Sigmoid colon (tissue), 6 donors: ENCODE measurements at regions not wholly inside any gene's neighbourhood (a gene's known extent, or its start where the extent isn't known, plus 50 kb on each side); places are given as distances from the start of the nearest gene placed in this dataset.

Source experiments
- DNase-seq: peaks from one replicate; pipeline ENCODE4 v3.0.0-alpha.2; 2019
- H3K27ac ChIP-seq, 4 donors: fragments of 200-600 bp; sonication (generic); one replicate each; pipeline ENCODE4 v1.5.1; 2016 to 2019; ENCODE audit warnings: mild to moderate bottlenecking in 1 of 4
- H3K27me3 ChIP-seq, 3 donors: fragments of 200-600 bp; sonication (generic); one replicate each; pipeline ENCODE4 v1.5.1; 2019; ENCODE audit warnings: mild to moderate bottlenecking in 1 of 3
- H3K36me3 ChIP-seq, 4 donors: fragments of 200-600 bp; sonication (generic); one replicate each; pipeline ENCODE4 v1.5.1; 2016 to 2019
- H3K4me1 ChIP-seq, 4 donors: fragments of 200-600 bp; sonication (generic); one replicate each; pipeline ENCODE4 v1.5.1; 2017 to 2019
- H3K4me3 ChIP-seq, 4 donors: fragments of 200-600 bp; sonication (generic); one replicate each; pipeline ENCODE4 v1.5.1; 2017 to 2019; ENCODE audit warnings: mild to moderate bottlenecking in 2 of 4, moderate library complexity in 1 of 4
- H3K9me3 ChIP-seq, 4 donors: fragments of 200-600 bp in 3 of 4; sonication (generic) in 3 of 4; one replicate each; pipeline versions ENCODE4 v1.5.1 to v1.6.1; 2013 to 2019
- EP300 ChIP-seq, 4 donors: sonication (generic); formaldehyde crosslinking; IDR thresholded peaks; one replicate each; pipeline ENCODE4 v1.6.1; 2017; ENCODE audit warnings: antibody characterized with exemption in 4 of 4
- POLR2A ChIP-seq, 2 donors: fragments of 450-650 bp; IDR thresholded peaks; one replicate each; pipeline ENCODE4 v1.6.1; 2016; ENCODE audit warnings: antibody characterized with exemption in 2 of 2, mild to moderate bottlenecking in 2 of 2, moderate library complexity in 2 of 2
- POLR2AphosphoS5 ChIP-seq, 4 donors: sonication (generic); formaldehyde crosslinking; IDR thresholded peaks; one replicate each; pipeline ENCODE4 v1.6.1; 2017; ENCODE audit warnings: antibody characterized with exemption in 4 of 4
- WGBS, 2 donors: extraction: QIAGEN DNeasy Blood & Tissue Kit; methylation state at CpG; one replicate each; pipeline ENCODE4 v1.1.7; 2013; 5-methylcytosine and 5-hydroxymethylcytosine counted together
- intact Hi-C: fragments of 100-400 bp; cut with DNase I; formaldehyde crosslinking; loops from one replicate; pipeline ENCODE4 v1.15.1; 2023
- TF ChIP-seq, protein P1 (sequence below), 4 experiments: fragments of 450-650 bp in 3 of 4; fragments of 200-600 bp in 1 of 4; IDR thresholded peaks; one replicate each; pipeline ENCODE4 v1.5.1; 2016 to 2019; ENCODE audit warnings: antibody characterized with exemption in 4 of 4, mild to moderate bottlenecking in 3 of 4, moderate library complexity in 2 of 4
- donor health status: healthy with polysubstance abuse.
- donor health status: healthy.

DNA sequence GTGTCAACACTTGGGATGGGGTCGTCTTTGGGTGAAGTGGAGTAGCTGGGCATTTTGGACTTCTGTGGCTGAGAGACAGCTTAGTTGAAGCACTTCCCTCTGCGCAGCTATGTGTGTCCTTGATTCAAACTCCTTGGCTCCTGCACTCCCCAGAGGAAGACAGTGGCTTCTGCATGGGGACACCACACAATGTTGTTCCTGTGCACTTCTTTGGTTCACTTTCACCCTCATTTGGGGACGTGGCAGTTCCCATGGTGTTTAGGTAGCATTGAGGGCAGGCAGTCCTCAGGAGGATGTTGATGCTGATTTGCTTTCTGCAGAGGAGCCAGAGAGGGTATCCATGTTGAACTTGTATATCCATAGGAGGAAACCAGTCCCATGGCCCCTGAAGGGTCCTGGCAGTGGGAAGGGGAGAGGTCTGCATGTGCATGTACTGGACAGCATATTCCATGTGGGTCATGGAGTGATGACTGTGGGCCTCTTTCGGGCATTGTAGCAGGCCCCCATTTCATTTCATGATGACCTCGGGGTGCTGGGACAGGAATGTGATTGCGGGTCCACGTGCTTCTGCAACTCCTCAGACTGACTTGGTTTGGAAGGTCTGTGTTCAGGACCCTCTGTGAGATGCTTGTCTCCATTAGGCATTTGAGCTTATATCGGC is 135.4 kb downstream of the SNRPN start:
- 87 to 88% methylated on average over 8 of the region's 8 CpGs for WGBS, 2 donors
- H3K4me3 ChIP-seq = no peak overlapping the region
- H3K9me3 ChIP-seq = peaks cover 15 to 81% (median 67%) of the 10 kb centered on the region in 4 donors
- no peak for TF ChIP-seq POLR2A (IDR thresholded peaks at IDR 0.05)
- no peak for TF ChIP-seq EP300 (IDR thresholded peaks at IDR 0.05)
- TF ChIP-seq, protein P1, sequence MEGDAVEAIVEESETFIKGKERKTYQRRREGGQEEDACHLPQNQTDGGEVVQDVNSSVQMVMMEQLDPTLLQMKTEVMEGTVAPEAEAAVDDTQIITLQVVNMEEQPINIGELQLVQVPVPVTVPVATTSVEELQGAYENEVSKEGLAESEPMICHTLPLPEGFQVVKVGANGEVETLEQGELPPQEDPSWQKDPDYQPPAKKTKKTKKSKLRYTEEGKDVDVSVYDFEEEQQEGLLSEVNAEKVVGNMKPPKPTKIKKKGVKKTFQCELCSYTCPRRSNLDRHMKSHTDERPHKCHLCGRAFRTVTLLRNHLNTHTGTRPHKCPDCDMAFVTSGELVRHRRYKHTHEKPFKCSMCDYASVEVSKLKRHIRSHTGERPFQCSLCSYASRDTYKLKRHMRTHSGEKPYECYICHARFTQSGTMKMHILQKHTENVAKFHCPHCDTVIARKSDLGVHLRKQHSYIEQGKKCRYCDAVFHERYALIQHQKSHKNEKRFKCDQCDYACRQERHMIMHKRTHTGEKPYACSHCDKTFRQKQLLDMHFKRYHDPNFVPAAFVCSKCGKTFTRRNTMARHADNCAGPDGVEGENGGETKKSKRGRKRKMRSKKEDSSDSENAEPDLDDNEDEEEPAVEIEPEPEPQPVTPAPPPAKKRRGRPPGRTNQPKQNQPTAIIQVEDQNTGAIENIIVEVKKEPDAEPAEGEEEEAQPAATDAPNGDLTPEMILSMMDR (IDR thresholded peaks at IDR 0.05) = no peak
- TF ChIP-seq POLR2AphosphoS5 (IDR thresholded peaks at IDR 0.05) = no peak
- H3K27me3 ChIP-seq = no peaks in the 10 kb centered on the region
- H3K4me1 ChIP-seq = no peaks in the 10 kb centered on the region
- H3K27ac ChIP-seq = no peak overlapping the region
- no peak for DNase-seq
- intact Hi-C loops = no loop called here
- H3K36me3 ChIP-seq = peaks cover 34 to 97% (median 60%) of the 10 kb centered on the region in 4 donors

DNA sequence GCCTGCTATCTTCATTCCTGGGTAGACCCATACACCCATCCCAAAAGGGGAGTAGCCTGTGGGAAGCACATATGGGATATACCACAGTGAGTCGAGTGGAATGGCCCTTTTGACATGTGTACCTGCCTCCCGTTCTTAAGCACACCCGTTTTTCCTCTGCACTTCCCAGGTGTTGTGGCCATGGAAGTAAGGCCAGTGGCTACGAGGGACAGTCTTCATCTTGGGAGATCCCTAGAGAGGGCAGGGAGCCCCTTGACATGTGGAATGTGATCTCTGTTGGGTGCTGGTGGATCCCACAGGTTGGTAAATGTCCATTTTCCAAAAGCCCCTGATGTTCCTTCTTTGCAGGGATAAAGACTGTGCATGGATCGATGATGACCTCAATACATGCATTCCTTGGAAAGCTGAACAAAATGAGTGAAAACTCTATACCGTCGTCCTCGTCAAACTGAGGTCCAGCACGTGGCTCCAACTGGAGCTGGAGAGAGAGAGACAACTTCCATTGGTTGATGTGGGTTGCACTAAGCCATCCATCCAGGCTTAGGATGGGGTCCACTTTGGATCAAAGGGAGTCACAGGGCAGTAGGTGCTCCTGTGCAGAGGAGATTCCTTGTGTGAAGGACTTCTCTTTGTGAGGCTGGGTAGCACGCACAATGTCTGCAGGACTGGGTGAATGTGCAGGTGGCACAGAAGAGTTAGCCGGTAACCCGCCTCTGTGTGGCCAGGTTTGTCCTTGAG is 136.8 kb downstream of the SNRPN start:
- H3K4me1 ChIP-seq = no peaks in the 10 kb centered on the region
- H3K27ac ChIP-seq = no peak overlapping the region
- H3K36me3 ChIP-seq = peaks cover 27 to 97% (median 56%) of the 10 kb centered on the region in 4 donors
- H3K27me3 ChIP-seq = no peaks in the 10 kb centered on the region
- TF ChIP-seq POLR2AphosphoS5 (IDR thresholded peaks at IDR 0.05) (no peak), POLR2A (IDR thresholded peaks at IDR 0.05) (no peak), EP300 (IDR thresholded peaks at IDR 0.05) (no peak)
- TF ChIP-seq, protein P1 (IDR thresholded peaks at IDR 0.05) = no peak
- WGBS, 2 donors = 86 to 89% methylated on average over 12 of the region's 12 CpGs
- intact Hi-C loops = no loop called here
- DNase-seq = no peak
- peaks cover 10 to 76% (median 59%) of the 10 kb centered on the region in 4 donors for H3K9me3 ChIP-seq
- no peak overlapping the region for H3K4me3 ChIP-seq

DNA sequence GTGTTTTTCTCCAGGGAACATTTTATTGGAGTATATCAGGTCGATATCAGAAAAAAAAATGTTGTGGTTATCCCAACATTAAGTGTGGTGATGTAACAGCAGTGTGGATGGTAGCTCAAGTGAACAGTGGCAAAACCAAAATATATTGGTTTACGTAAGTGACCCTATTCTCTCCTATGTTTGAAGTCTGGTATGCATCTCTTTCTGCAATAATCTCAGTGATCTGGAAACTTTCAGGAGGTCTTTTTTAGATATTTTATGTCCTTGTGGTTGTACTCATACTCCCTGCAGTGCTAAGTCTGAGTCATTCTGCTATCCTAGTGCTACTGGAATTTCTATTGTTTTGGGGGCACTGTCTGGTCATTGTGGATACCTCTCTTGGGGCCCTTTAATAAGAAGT is 137.9 kb downstream of the SNRPN start:
- intact Hi-C loops = no loop called here
- H3K4me3 ChIP-seq = no peak overlapping the region
- DNase-seq = no peak
- WGBS, 2 donors = 87 to 91% methylated on average over 2 of the region's 2 CpGs
- no peaks in the 10 kb centered on the region for H3K4me1 ChIP-seq
- peaks cover 21 to 98% (median 51%) of the 10 kb centered on the region in 4 donors for H3K36me3 ChIP-seq
- no peaks in the 10 kb centered on the region for H3K27me3 ChIP-seq
- H3K27ac ChIP-seq = no peak overlapping the region
- peaks cover 10 to 70% (median 54%) of the 10 kb centered on the region in 4 donors for H3K9me3 ChIP-seq
- no peak for TF ChIP-seq EP300 (IDR thresholded peaks at IDR 0.05)
- TF ChIP-seq POLR2AphosphoS5 (IDR thresholded peaks at IDR 0.05) = no peak
- TF ChIP-seq, protein P1 (IDR thresholded peaks at IDR 0.05) = no peak
- no peak for TF ChIP-seq POLR2A (IDR thresholded peaks at IDR 0.05)

DNA sequence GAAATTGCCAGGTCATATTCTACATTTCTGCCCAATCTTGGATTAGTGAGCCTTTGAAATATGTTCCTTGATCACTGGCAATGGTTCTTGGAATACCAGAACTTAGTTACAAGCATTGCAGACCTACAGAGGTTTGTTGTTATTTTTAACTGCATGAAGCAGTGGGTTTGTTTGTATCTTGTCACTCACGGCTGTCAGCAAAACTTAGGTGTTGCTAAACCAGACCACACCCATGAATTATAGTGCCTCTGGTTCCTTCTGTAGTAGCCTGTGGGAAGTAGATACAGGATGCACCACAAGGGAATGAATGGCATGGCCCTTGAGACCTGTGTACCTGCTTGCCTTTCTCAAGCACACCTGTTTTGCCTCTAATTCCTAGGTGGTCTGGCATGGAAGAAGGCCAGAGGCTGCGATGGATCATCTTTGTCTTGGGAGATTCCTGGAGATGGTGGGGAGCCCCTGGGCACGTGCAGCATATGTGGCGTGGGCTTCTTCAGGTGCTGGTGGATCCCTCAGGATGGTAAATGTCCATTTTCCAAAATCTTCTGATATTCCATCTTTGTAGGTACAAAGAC is 138.8 kb downstream of the SNRPN start:
- no peak for DNase-seq
- intact Hi-C loops = no loop called here
- Histone ChIP-seq H3K9me3 (peaks cover 10 to 65% (median 52%) of the 10 kb centered on the region in 4 donors), H3K4me3 (no peak overlapping the region), H3K36me3 (peaks cover 21 to 99% (median 51%) of the 10 kb centered on the region in 4 donors), H3K27ac (no peak overlapping the region), H3K4me1 (no peaks in the 10 kb centered on the region), H3K27me3 (no peaks in the 10 kb centered on the region)
- TF ChIP-seq POLR2AphosphoS5 (IDR thresholded peaks at IDR 0.05) = no peak
- TF ChIP-seq EP300 (IDR thresholded peaks at IDR 0.05) = no peak
- TF ChIP-seq, protein P1 (IDR thresholded peaks at IDR 0.05) = no peak
- TF ChIP-seq POLR2A (IDR thresholded peaks at IDR 0.05) = no peak
- 84% methylated on average over 4 of the region's 4 CpGs for WGBS, 2 donors
